VCaP (cell line): ENCODE measurements at regions not wholly inside any gene's neighbourhood (a gene's known extent, or its start where the extent isn't known, plus 50 kb on each side); places are given as distances from the start of the nearest gene placed in this dataset.

Experiments
- H3K27ac ChIP-seq: fragments of 450-650 bp; 2 replicates; pipeline ENCODE4 v1.5.1; 2017
- TF ChIP-seq, protein P1 (sequence below): fragments of 450-650 bp; conservative IDR thresholded peaks from 2 replicates; pipeline ENCODE4 v1.5.1; 2017; ENCODE audit warnings: mild to moderate bottlenecking, moderate library complexity

DNA sequence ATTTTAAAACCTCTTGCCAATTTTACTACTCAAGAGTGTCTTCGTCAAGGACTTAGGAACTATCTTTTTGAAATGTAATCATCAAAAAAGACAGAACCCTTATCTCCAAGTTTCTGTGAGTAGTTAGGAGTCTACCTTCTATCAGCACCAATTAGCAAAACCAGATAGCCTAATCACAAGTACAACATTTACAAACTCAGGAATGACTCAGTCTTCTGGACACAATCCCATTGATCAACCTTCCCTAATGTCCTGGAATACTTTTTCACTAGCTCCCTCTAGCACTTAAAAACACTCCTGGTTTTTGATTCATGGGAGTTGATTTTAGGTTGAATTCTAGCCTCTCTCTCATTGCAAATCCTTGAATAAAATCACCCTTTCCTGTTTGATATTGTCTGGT is 680.7 kb downstream of the PRR16 start:
- TF ChIP-seq, protein P1, sequence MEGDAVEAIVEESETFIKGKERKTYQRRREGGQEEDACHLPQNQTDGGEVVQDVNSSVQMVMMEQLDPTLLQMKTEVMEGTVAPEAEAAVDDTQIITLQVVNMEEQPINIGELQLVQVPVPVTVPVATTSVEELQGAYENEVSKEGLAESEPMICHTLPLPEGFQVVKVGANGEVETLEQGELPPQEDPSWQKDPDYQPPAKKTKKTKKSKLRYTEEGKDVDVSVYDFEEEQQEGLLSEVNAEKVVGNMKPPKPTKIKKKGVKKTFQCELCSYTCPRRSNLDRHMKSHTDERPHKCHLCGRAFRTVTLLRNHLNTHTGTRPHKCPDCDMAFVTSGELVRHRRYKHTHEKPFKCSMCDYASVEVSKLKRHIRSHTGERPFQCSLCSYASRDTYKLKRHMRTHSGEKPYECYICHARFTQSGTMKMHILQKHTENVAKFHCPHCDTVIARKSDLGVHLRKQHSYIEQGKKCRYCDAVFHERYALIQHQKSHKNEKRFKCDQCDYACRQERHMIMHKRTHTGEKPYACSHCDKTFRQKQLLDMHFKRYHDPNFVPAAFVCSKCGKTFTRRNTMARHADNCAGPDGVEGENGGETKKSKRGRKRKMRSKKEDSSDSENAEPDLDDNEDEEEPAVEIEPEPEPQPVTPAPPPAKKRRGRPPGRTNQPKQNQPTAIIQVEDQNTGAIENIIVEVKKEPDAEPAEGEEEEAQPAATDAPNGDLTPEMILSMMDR, result no peak
- no peak overlapping the region for H3K27ac ChIP-seq

DNA sequence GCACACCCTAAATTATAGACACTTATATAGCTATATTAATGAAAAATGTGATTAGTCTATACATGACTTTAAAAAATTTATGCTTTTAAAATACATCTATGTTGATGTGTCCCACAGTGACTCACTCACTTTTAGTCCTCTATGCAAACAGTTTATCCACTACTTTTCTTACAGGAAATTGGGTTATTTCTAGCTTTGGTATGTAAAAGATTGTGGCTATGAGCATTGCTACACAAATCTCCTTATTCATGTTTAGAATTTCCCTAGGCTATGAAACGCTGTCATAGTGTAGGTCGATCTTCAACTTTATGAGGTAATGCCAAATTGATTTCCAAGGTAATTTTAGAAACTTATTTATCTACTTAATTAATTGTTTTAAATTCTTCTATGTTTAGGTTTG is 687.4 kb downstream of the PRR16 start:
- TF ChIP-seq, protein P1, result no peak
- H3K27ac ChIP-seq, result no peak overlapping the region

DNA sequence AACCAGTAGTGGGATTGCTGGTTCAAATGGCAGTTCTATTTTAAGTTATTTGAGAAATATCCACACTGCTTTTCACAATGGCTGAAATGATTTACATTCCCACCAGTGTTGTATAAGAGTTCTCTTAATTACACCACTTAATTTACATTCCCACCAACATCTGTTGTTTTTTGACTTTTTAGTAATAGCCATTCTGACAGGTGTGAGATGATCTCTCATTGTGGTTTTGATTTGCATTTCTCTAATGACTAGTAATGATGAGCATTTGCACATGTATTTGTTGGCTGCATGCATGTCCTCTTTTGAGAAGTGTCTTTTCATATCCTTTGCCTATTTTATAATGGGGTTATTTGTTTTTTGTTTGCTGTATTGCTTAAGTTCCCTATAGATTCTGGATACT is 688.3 kb downstream of the PRR16 start:
- TF ChIP-seq, protein P1, result no peak
- no peak overlapping the region for H3K27ac ChIP-seq

DNA sequence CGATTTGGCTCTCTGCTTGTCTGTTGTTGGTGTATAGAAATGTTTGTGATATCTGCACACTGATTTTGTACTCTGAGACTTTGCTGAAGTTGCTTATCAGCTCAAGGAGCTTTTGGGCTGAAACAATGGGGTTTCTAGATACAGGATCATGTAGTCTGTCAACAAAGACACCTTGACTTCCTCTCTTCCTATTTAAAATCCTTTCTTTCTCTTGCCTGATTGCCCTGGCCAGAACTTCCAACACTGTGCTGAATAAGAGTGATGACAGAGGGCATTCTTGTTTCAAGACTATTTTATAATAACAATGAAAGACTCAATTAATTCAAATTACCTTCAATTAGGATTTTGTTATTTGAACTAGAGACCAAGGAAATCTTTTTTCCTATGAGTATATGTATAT is 692.5 kb downstream of the PRR16 start:
- H3K27ac ChIP-seq, result no peak overlapping the region
- TF ChIP-seq, protein P1, result no peak

DNA sequence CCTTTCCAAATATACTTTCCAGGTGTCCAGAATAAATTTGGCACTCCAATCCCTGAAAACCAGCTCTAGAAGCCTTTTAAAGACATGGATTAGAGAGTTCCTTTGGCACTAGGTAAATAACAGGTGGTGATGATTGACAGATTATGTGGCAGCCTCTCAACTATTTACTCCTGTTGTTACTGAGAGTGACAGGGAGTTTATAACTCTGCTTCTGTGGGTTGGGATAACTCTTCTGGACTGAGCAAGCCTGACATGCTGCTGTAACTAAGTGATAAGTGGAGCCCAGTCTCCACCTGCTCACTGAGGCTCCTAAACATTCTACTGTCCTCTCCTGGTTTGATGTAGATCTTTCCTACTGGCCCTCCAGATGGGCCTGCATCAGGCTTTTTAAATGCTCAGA is 693.2 kb upstream of the FTMT start:
- H3K27ac ChIP-seq, result no peak overlapping the region
- TF ChIP-seq, protein P1, result no peak

DNA sequence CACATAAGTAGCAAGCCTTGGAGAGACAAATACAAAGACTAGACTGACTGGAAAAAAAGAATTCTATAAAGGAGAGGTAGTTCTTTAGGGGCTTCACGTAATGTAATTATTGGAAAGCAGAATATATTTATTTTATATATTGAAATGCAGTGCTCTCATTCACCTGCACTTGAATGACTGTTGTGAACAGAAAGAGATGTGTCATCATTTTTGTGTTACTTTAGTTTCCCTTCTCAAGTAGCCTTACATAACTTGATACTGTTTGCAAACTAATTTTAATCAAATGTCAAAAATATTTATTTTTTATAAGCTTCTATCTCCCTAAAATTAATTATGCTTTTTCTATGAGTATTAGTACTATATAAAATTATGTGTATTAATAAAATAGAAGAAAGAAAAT is 691.1 kb upstream of the FTMT start:
- no peak overlapping the region for H3K27ac ChIP-seq
- TF ChIP-seq, protein P1, result no peak

DNA sequence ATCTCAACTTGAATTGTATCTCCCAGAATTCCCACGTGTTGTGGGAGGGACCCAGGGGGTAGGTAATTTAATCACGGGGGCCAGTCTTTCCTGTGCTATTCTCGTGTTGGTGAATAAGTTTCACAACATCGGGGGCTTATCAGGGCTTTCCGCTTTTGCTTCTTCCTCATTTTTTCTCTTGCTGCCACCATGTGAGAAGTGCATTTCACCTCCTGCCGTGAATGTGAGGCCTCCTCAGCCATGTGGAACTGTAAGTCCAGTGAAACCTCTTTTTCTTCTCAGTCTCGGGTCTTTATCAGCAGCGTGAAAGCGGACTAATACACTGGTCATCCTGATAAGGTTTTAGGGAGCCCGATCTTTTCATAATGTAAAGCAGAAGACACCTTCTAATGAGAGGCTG is 687.0 kb upstream of the FTMT start:
- TF ChIP-seq, protein P1, result no peak
- H3K27ac ChIP-seq, result no peak overlapping the region

DNA sequence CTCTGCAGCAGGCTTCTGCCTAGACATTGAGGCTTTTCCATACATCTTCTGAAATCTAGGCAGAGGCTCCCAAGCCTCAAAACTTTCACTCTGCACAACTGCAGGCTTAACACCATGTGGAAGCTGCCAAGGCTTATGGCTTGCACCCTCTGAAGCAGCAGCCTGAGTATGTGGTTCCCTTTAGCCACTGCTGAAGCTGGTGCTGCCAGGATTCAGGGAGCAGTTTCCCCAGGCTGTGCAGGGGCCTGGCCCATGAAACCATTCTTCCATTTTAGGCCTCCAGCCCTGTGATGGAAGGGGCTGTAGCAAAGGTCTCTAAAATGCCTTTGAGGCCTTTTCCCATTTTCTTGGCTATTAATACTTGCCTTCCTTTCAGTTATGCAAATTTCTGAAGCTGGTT is 680.3 kb upstream of the FTMT start:
- no peak overlapping the region for H3K27ac ChIP-seq
- TF ChIP-seq, protein P1, result no peak
